ENCODE measurements at regions not wholly inside any gene's neighbourhood (a gene's known extent, or its start where the extent isn't known, plus 50 kb on each side); places are given as distances from the start of the nearest gene placed in this dataset.

- Histone ChIP-seq H4K20me1 (ENCODE audit: insufficient read depth) (no peaks in the 10 kb centered on the region), H2AFZ (ENCODE audit: low read depth, low read length, poor library complexity, severe bottlenecking) (no peak overlapping the region), H3K9me2 (ENCODE audit: insufficient read depth) (no peaks in the 10 kb centered on the region), H3K4me2 (ENCODE audit: low read length) (no peak overlapping the region), H3K9me3 (ENCODE audit: control insufficient read depth in 1 of 2, insufficient read depth in 1 of 2, low read depth in 1 of 2, low read length in 2 of 2) (no peaks in the 10 kb centered on the region), H3K4me1 (ENCODE audit: control insufficient read depth in 1 of 2, insufficient read depth in 2 of 2, low read length in 2 of 2) (no peaks in the 10 kb centered on the region), H3K27ac (ENCODE audit: low read depth, low read length) (no peak overlapping the region), H3K79me2 (ENCODE audit: insufficient read depth, low read length) (no peaks in the 10 kb centered on the region), H3K9ac (ENCODE audit: low read length) (no peak overlapping the region), H3K4me3 (replicated peaks in 1 of 2; ENCODE audit: low read depth in 1 of 2, low read length in 2 of 2) (no peak overlapping the region), H3K27me3 (ENCODE audit: insufficient read depth, low read length) (no peaks in the 10 kb centered on the region), H3K36me3 (ENCODE audit: control insufficient read depth in 1 of 2, insufficient read depth in 2 of 2, low read length in 2 of 2) (no peaks in the 10 kb centered on the region)
- ChIA-PET POLR2A (no interaction called here), RAD21 (ENCODE audit: low non-redundant PET in 1 of 2, low total read pairs in 2 of 2, uncharacterized antibody in 2 of 2, unreplicated experiment in 2 of 2) (no interaction called here), CTCF (no interaction called here)
- no peak for ATAC-seq
- BruUV-seq (replicated peaks), result no TSS peak
- intact Hi-C loops (cut with micrococcal nuclease), result no loop called here
- no peak for DNase-seq (ENCODE audit: low read depth, low spot score)
- TF ChIP-seq EZH2phosphoT487 (IDR thresholded peaks at IDR 0.05; ENCODE audit: borderline replicate concordance), result no peak
- no peak for TF ChIP-seq JUND (IDR thresholded peaks at IDR 0.05)
- TF ChIP-seq CEBPB (IDR thresholded peaks at IDR 0.05; ENCODE audit: low read depth), result no peak
- TF ChIP-seq POLR2A (IDR thresholded peaks at IDR 0.05; ENCODE audit: borderline replicate concordance, extremely low read depth, insufficient read depth, insufficient read length), result no peak
- TF ChIP-seq CTCF (IDR thresholded peaks at IDR 0.05 in 2 of 3, conservative IDR thresholded peaks at IDR 0.05 in 1 of 3; ENCODE audit: borderline replicate concordance in 1 of 3, insufficient read depth in 1 of 3, low read depth in 2 of 3, low read length in 2 of 3), result no peak
- TF ChIP-seq ZBTB33 (IDR thresholded peaks at IDR 0.05; ENCODE audit: extremely low read depth, insufficient replicate concordance, low read length), result no peak
- TF ChIP-seq ZNF274 (IDR thresholded peaks at IDR 0.05; ENCODE audit: low read depth, low read length), result no peak
Observed at GRCh38 chr9:95760791-95761190, 114.7 kb upstream of the ERCC6L2 start.
